ENCODE measurements at regions not wholly inside any gene's neighbourhood (a gene's known extent, or its start where the extent isn't known, plus 50 kb on each side); places are given as distances from the start of the nearest gene placed in this dataset.

- TF ChIP-seq OSR1 (CRISPR knock-in tag; IDR thresholded peaks at IDR 0.05) (no peak), SNAI2 (CRISPR knock-in tag; IDR thresholded peaks at IDR 0.05) (no peak), CREB5 (CRISPR knock-in tag; IDR thresholded peaks at IDR 0.05; ENCODE audit: low read depth) (no peak), PPARA (CRISPR knock-in tag; IDR thresholded peaks at IDR 0.05; ENCODE audit: borderline replicate concordance) (no peak), ISL1 (CRISPR knock-in tag; IDR thresholded peaks at IDR 0.05) (no peak)
Measured at GRCh38 chr5:106474066-106474465, 1196.7 kb downstream of the EFNA5 start.
